HS-5 (cell line): ENCODE measurements at regions not wholly inside any gene's neighbourhood (a gene's known extent, or its start where the extent isn't known, plus 50 kb on each side); places are given as distances from the start of the nearest gene placed in this dataset.

ENCODE experiments used
- DNase-seq: peaks from one replicate; pipeline ENCODE4 v3.0.0-alpha.2; 2012; ENCODE audit warnings: low read depth

- DNase-seq, result no peak
Observed at GRCh38 chr16:86889974-86890373, 311.6 kb downstream of the FOXL1 start.

GRCh38 chr16:86891121-86891520 is 312.8 kb downstream of the FOXL1 start:
- DNase-seq, result no peak

GRCh38 chr16:86891631-86892030 is 313.3 kb downstream of the FOXL1 start:
- DNase-seq, result no peak

DNA sequence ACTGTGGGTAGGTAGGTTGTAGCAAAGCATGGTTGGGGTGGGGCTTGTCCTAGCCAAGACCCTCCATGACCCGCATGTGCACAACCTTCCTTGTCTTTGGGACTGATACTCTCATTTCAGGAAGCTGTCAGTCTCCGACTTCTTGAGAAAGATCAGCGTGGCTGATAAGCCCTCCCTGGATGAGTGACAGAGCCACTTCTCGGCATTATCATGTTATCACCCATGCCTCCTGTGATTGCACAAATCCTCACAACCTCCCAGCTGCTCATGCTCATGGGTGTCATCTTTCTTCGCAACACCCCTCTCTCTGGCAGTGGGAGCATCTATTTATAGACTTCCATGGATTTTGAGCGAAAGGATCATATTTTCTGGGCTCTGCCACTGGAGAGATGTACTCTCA is 314.2 kb downstream of the FOXL1 start:
- no peak for DNase-seq

DNA sequence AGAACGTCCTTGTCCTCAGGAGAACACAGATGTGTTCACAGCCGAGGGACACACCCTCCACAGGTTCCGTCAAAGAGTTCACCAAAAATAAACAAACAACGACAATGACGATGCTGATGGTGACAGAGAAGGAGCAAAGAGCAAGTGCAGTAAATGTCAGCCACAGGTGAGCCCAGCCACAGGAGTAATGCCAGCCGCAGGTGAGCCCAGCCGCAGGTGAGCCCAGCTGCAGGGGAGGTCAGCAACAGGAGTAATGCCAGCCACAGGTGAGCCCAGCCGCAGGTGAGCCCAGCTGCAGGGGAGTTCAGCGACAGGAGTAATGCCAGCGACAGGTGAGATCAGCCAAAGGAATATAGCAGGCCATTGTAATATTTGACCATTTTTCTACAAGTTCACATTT is 315.2 kb downstream of the FOXL1 start:
- DNase-seq, result no peak

DNA sequence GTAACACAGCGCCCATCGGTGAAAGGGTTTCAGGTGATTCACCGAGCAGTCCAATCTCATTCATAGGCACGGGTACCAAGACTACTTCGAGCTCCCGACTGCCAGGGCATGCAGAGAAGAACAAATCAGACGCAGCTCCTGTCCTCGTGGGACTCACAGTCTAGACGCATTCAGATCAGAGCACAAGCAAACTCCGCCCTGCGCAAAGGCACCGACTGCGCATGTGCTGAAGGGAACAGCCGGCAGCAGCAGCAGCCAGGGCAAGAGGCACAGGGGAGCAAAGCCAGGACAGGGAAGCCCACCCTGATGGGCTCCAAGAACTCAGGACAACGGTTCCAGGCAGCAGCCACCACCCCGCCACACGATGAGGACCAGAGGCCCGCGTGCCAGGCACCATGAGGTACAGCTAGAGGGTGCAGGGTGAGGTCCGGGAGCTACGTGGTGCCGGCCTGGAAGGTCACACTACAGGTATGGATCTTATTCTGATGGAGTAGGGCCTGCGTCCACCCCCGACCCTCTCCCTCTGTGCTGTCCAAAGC is 315.7 kb downstream of the FOXL1 start:
- DNase-seq, result no peak

GRCh38 chr16:86894925-86895324 is 316.6 kb downstream of the FOXL1 start:
- no peak for DNase-seq

DNA sequence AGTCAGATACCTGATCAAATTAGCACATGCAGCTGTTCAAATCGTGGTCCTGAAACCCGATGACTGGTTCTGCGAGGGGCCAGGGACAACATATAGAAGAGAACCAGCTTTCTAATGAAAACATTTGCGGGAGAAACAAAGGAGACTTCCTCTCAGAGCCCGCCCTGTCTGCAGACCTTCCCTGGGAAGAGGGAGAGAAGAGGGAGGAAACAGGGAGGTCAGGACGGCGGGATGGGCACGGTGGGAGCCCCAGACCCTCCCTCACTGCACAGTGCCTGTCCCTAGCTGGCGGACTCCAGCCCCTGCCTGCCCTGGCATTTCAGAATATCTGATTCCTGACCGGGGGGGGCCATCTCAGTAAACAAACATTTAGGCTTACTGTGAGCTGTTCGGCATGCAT is 317.3 kb downstream of the FOXL1 start:
- DNase-seq, result no peak

DNA sequence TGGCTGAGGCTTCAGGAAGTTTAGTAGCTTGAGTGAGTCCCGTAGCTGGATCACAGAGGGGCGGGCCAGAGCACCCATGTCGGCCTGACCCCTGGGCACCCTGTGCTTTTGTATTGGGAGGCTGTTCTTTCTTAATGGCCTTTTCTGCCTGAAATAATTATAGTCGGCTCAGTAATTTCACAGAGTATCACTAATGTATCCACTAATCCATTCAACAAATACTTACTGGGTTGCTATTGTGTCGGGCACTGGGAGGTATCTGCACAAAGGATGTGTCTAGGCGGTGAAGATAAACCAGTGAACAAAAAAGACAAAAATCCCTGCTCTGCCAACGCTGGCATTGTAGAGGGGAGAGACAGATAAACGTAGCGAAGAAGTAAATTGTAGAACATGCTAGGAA is 318.6 kb downstream of the FOXL1 start:
- no peak for DNase-seq

GRCh38 chr16:86897486-86897885 is 319.1 kb downstream of the FOXL1 start:
- DNase-seq, result no peak

DNA sequence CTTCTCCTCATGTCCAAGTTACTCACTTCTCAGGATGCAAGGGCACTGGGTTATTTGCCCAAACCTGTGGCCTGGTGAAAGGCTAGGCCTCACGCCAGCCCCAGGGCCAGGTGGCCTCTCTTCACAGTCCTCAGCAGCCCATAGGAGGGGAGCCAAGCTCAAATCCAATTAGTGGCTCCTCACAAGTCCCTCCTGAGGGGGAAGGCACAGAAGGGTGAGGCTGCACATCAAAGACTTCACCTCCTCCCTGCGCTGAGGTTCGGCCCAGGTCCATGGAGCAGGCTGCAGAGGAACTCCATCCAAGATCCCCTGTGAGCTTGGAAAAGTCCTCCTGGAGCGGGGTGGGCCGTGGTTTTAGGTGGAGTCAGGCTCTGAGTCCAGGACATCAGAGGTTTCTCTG is 320.0 kb downstream of the FOXL1 start:
- DNase-seq, result no peak

GRCh38 chr16:86899151-86899550 is 320.8 kb downstream of the FOXL1 start:
- DNase-seq, result no peak

DNA sequence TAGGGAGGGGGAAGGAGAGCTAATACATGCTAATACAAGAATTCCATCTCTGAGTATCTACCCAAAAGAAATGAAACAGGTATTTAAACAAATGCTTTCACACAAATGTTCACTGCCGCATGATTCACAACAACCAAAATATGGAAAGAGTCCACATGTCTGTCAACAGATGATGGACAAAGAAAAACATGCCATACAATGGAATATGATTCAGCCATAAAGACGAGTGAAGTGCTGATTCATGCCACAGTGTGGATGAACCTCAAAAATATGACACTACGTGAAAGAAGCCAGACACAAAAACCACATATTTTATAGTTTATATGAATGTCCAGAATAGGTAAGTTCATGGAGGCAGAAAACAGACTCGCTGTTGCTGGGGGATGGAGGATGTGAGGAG is 321.4 kb downstream of the FOXL1 start:
- no peak for DNase-seq

DNA sequence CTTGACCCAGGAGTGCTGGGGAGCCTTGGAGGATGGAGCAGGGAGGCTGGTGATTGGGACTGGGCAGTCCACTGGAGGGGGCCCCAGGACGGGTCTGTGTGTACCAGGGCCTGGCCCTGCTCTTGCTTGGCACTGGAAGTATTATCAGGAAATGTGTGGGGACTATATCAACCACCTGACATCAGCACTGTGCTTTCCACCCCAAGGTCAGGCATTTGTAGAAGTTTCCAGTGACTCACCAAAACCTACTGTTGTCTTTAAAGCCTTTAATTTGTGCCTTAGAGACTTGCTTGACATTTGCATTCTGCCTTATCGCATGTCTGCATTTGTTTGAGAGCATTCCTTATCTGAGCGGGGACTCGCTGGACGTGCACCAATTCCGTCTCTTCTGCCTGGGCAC is 323.1 kb downstream of the FOXL1 start:
- no peak for DNase-seq

- no peak for DNase-seq
Observed at GRCh38 chr16:86902656-86903001, 324.3 kb downstream of the FOXL1 start.

DNA sequence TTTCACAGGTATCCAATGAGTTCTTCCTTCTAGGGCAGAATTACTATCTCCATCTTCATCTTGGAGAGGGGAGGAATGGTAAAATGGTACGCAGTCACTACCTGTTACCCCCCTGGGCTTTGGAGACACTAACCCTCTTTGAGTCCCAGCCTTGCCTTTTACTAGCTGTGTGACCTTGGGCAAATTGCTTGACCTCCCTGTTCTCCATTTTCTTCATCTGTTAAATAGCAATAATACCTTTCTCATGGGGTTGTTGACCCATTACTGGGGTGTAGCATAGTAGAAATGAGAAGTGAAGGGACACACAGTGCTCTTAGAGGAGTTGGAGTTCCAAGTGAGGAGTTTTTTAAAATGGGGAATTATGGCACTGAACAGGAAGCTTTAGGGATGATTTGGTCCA is 324.7 kb downstream of the FOXL1 start:
- DNase-seq, result no peak

GRCh38 chr16:86905302-86905701 is 327.0 kb downstream of the FOXL1 start:
- DNase-seq, result no peak

GRCh38 chr16:86906623-86907022 is 328.3 kb downstream of the FOXL1 start:
- DNase-seq, result no peak

DNA sequence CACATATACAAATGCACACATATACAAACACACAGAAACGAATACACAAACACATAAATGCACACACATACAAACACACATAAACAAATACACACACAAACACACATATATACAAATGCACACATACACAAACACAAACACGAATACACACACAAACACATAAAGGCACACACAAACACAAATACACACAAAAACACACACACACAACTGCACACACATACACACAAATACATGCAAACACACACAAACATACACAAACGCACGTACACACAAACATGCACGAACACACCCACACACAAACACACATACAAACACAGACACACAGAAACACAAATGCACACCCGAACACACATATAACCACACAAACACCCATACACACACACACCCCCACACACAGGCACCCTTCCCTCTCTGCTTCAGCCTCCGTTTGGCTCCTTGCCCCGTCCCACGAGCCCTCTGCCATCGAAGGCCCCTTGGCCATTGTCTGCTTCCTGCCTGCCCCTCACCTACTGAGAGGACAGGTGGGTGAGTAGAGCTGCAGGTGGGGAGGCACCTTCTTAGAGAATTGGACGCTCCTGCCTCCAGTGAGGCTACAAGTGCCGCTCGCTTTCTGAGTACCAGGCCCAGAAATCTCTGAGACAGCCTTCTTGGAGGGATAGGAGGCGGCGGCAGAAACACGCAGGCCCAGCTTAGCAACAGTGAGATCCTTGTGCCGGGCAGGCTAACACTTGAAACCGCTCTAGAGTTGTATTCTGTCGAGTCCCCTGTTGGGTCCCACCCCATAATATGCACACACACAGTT is 331.2 kb downstream of the FOXL1 start:
- DNase-seq, result no peak

DNA sequence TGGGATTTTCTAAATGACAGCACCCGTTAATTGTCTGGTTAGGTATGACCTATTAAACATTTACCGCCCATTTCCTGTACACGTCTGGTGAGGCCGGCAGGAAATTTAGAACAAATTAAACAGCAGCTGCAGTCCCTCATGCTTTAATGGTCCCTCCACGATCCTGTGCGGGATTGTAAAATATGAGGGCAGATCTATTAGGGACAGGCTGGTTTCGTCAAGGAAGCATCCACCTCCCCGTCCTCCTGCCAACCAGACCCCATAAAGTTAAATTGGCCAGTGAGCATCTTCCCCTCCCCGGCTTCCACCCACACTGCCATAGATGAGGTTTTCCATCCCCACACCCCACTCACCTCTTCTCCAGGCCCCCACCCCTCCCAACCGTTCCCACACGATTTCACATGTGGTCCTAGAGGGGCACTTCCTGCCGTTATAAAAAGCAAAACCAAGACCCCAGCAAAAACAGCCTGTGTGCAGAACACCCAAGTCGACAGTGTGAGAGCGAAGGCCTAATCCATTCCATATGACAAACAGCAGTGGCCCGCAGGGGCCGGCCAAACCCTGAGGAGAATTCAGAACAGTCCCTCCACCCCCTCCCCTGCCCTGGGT is 331.9 kb downstream of the FOXL1 start:
- DNase-seq, result no peak

DNA sequence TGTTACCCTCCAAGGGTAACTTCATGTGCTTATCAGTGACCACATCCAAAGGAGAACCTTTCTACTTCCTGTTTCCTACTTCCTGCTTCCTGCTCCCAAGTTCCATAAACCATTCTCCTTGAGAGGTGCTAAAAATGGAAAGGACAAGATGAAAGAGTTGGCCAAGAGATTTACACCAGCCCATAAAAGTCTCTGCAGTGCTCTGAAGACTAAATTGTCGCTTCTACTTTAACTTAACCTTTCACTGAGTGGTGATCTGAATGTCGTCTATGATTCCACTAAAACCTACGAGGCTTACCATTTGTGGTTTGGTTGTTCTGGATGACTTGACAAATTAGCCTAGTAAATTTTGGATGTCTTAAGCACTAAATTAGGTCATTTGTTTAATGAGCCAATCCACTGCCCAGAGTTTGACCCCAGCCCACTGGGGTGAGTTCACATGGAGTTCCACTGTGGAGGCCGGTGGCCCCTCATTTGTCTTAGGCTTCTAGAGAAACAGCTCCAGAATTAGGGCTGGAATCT is 333.1 kb downstream of the FOXL1 start:
- DNase-seq, result no peak

DNA sequence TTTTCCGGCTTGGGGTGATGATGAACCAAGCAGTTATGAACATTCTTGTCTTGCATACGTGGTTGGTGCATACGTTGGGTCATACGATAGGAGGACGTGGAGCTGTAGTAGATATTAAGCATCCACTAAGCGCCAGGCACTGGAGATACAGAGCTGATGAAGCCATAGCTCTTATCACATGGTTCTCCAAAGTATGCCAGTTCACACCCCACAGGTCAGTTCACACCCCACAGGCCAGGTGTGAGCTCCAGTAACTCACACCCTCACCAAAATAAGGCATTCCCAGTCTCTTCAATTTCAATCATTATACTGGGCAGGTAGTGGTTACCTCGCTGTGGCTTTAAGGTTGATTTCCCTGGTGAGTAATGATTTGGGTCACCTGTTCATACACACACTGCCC is 335.5 kb downstream of the FOXL1 start:
- DNase-seq, result no peak

GRCh38 chr16:86914876-86915717 is 336.7 kb downstream of the FOXL1 start:
- no peak for DNase-seq
